ENCODE measurements at regions not wholly inside any gene's neighbourhood (a gene's known extent, or its start where the extent isn't known, plus 50 kb on each side); places are given as distances from the start of the nearest gene placed in this dataset.

DNA sequence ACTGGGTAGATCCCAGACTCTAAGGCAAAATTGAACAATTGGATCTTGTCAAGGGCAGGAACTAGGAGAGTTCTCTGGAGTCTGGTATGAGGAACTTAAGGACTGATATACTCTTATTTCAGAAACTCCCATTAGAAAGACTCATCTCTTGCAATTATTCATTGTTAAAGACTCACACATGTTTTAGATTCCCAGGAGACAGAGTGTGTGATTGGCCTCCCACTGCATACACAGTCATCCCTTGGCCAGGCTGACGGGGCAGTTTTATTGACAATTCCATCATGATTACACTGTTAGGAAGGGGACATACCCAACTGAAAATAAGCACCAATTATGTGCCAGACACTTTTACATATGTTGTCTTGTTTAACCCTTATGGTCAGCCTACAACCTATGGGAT lies 347.2 kb downstream of the DMAC1 start:
- Histone ChIP-seq H3K27ac (ENCODE audit: low read length) (no peak overlapping the region), H3K9ac (ENCODE audit: low read length) (no peak overlapping the region), H3K4me3 (ENCODE audit: low read length) (no peak overlapping the region), H3K27me3 (ENCODE audit: low read depth, low read length) (peaks cover 8% of the 10 kb centered on the region; the same call in 1 of the 2 replicates), H2AFZ (ENCODE audit: low read depth, low read length) (no peak overlapping the region), H3K36me3 (replicated peaks; ENCODE audit: low read depth, low read length) (no peaks in the 10 kb centered on the region), H4K20me1 (ENCODE audit: insufficient read depth, low read length) (no peaks in the 10 kb centered on the region), H3K79me2 (ENCODE audit: low read length) (no peaks in the 10 kb centered on the region), H3K4me2 (ENCODE audit: low read length) (no peak overlapping the region), H3K4me1 (ENCODE audit: low read length) (no peaks in the 10 kb centered on the region), H3K9me3 (ENCODE audit: insufficient read depth, low read length) (no peaks in the 10 kb centered on the region)
- TF ChIP-seq EZH2phosphoT487 (IDR thresholded peaks at IDR 0.05; ENCODE audit: low read depth): no peak
- TF ChIP-seq, protein P1, sequence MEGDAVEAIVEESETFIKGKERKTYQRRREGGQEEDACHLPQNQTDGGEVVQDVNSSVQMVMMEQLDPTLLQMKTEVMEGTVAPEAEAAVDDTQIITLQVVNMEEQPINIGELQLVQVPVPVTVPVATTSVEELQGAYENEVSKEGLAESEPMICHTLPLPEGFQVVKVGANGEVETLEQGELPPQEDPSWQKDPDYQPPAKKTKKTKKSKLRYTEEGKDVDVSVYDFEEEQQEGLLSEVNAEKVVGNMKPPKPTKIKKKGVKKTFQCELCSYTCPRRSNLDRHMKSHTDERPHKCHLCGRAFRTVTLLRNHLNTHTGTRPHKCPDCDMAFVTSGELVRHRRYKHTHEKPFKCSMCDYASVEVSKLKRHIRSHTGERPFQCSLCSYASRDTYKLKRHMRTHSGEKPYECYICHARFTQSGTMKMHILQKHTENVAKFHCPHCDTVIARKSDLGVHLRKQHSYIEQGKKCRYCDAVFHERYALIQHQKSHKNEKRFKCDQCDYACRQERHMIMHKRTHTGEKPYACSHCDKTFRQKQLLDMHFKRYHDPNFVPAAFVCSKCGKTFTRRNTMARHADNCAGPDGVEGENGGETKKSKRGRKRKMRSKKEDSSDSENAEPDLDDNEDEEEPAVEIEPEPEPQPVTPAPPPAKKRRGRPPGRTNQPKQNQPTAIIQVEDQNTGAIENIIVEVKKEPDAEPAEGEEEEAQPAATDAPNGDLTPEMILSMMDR (IDR thresholded peaks at IDR 0.05; ENCODE audit: low read depth, low read length): no peak

- Histone ChIP-seq H3K4me1 (ENCODE audit: low read length) (no peaks in the 10 kb centered on the region), H3K4me3 (ENCODE audit: low read length) (no peak overlapping the region), H3K9me3 (ENCODE audit: insufficient read depth, low read length) (no peaks in the 10 kb centered on the region), H2AFZ (ENCODE audit: low read depth, low read length) (no peak overlapping the region), H4K20me1 (ENCODE audit: insufficient read depth, low read length) (no peaks in the 10 kb centered on the region), H3K36me3 (replicated peaks; ENCODE audit: low read depth, low read length) (no peaks in the 10 kb centered on the region), H3K27ac (ENCODE audit: low read length) (no peak overlapping the region), H3K9ac (ENCODE audit: low read length) (no peak overlapping the region), H3K27me3 (ENCODE audit: low read depth, low read length) (peaks cover 8% of the 10 kb centered on the region; the same call in 1 of the 2 replicates), H3K4me2 (ENCODE audit: low read length) (no peak overlapping the region), H3K79me2 (ENCODE audit: low read length) (no peaks in the 10 kb centered on the region)
- TF ChIP-seq, protein P1 (IDR thresholded peaks at IDR 0.05; ENCODE audit: low read depth, low read length): no peak
- TF ChIP-seq EZH2phosphoT487 (IDR thresholded peaks at IDR 0.05; ENCODE audit: low read depth): no peak
Observed at GRCh38 chr9:7451062-7451461, 348.5 kb downstream of the DMAC1 start.

GRCh38 chr9:7443541-7443940 lies 356.0 kb downstream of the DMAC1 start:
- no peak overlapping the region for H3K4me2 ChIP-seq (ENCODE audit: low read length)
- H3K9ac ChIP-seq (ENCODE audit: low read length): no peak overlapping the region
- no peak overlapping the region for H2AFZ ChIP-seq (ENCODE audit: low read depth, low read length)
- no peak for TF ChIP-seq EZH2phosphoT487 (IDR thresholded peaks at IDR 0.05; ENCODE audit: low read depth)
- TF ChIP-seq, protein P1 (IDR thresholded peaks at IDR 0.05; ENCODE audit: low read depth, low read length): no peak
- no peak overlapping the region for H3K4me3 ChIP-seq (ENCODE audit: low read length)
- H3K79me2 ChIP-seq (ENCODE audit: low read length): no peaks in the 10 kb centered on the region
- H3K27me3 ChIP-seq (ENCODE audit: low read depth, low read length): no peaks in the 10 kb centered on the region
- H3K4me1 ChIP-seq (ENCODE audit: low read length): no peaks in the 10 kb centered on the region
- no peaks in the 10 kb centered on the region for H4K20me1 ChIP-seq (ENCODE audit: insufficient read depth, low read length)
- H3K27ac ChIP-seq (ENCODE audit: low read length): no peak overlapping the region
- H3K36me3 ChIP-seq (replicated peaks; ENCODE audit: low read depth, low read length): no peaks in the 10 kb centered on the region
- no peaks in the 10 kb centered on the region for H3K9me3 ChIP-seq (ENCODE audit: insufficient read depth, low read length)

GRCh38 chr9:7439355-7439995 lies 360.1 kb downstream of the DMAC1 start:
- no peaks in the 10 kb centered on the region for H3K79me2 ChIP-seq (ENCODE audit: low read length)
- no peak overlapping the region for H2AFZ ChIP-seq (ENCODE audit: low read depth, low read length)
- no peaks in the 10 kb centered on the region for H3K36me3 ChIP-seq (replicated peaks; ENCODE audit: low read depth, low read length)
- no peaks in the 10 kb centered on the region for H3K4me1 ChIP-seq (ENCODE audit: low read length)
- no peaks in the 10 kb centered on the region for H3K9me3 ChIP-seq (ENCODE audit: insufficient read depth, low read length)
- no peak overlapping the region for H3K27ac ChIP-seq (ENCODE audit: low read length)
- no peak overlapping the region for H3K9ac ChIP-seq (ENCODE audit: low read length)
- no peaks in the 10 kb centered on the region for H3K27me3 ChIP-seq (ENCODE audit: low read depth, low read length)
- no peaks in the 10 kb centered on the region for H4K20me1 ChIP-seq (ENCODE audit: insufficient read depth, low read length)
- no peak overlapping the region for H3K4me3 ChIP-seq (ENCODE audit: low read length)
- TF ChIP-seq, protein P1 (IDR thresholded peaks at IDR 0.05; ENCODE audit: low read depth, low read length): no peak
- TF ChIP-seq EZH2phosphoT487 (IDR thresholded peaks at IDR 0.05; ENCODE audit: low read depth): no peak
- no peak overlapping the region for H3K4me2 ChIP-seq (ENCODE audit: low read length)

All from OCI-LY3 (cell line).